GM23338 (cell line): ENCODE measurements at regions not wholly inside any gene's neighbourhood (a gene's known extent, or its start where the extent isn't known, plus 50 kb on each side); places are given as distances from the start of the nearest gene placed in this dataset.

Experiments used
- ATAC-seq: fragments of 200-7000 bp; cut with Tn5 transposase; 3 replicates; pipeline ENCODE4 v1.9.1; 2020
- DNase-seq: peaks from one replicate; pipeline ENCODE4 v3.0.0-alpha.2; 2015; ENCODE audit warnings: low spot score
- H2AFZ ChIP-seq: fragments of 200-600 bp; sonication (generic); 2 replicates; pipeline ENCODE4 v1.8.0; 2016; ENCODE audit warnings: antibody characterized with exemption, mild to moderate bottlenecking, moderate library complexity
- H3F3A ChIP-seq: fragments of 200-600 bp; sonication (generic); replicated peaks from 2 replicates; pipeline ENCODE4 v1.8.0; 2017; ENCODE audit warnings: antibody characterized with exemption, mixed run types, low read depth
- H3K27ac ChIP-seq: fragments of 200-600 bp; sonication (generic); 2 replicates; pipeline ENCODE4 v1.6.1; 2016; ENCODE audit warnings: low read depth
- H3K27me3 ChIP-seq: fragments of 200-600 bp; sonication (generic); 2 replicates; pipeline ENCODE4 v1.8.0; 2016; ENCODE audit warnings: mild to moderate bottlenecking, mixed run types, moderate library complexity; ENCODE audit not compliant: insufficient read depth
- H3K36me3 ChIP-seq: fragments of 200-600 bp; sonication (generic); 2 replicates; pipeline ENCODE4 v1.8.0; 2016; ENCODE audit warnings: mild to moderate bottlenecking; ENCODE audit not compliant: insufficient read depth
- H3K4me1 ChIP-seq: fragments of 200-600 bp; sonication (generic); 2 replicates; pipeline ENCODE4 v1.8.0; 2016; ENCODE audit warnings: mild to moderate bottlenecking, moderate library complexity; ENCODE audit not compliant: insufficient read depth
- H3K4me2 ChIP-seq: fragments of 200-600 bp; sonication (generic); 2 replicates; pipeline ENCODE4 v1.7.1; 2017; ENCODE audit warnings: mixed run types
- H3K4me3 ChIP-seq: fragments of 200-600 bp; sonication (generic); 2 replicates; pipeline ENCODE4 v1.6.1; 2016; ENCODE audit warnings: mixed run types
- H3K79me2 ChIP-seq: fragments of 200-600 bp; sonication (generic); replicated peaks from 2 replicates; pipeline ENCODE4 v1.8.0; 2017; ENCODE audit warnings: mild to moderate bottlenecking; ENCODE audit not compliant: insufficient read depth
- H3K9me2 ChIP-seq: fragments of 200-600 bp; sonication (generic); 2 replicates; pipeline ENCODE4 v1.8.0; 2017; ENCODE audit not compliant: insufficient read depth
- H4K20me1 ChIP-seq: fragments of 200-600 bp; sonication (generic); replicated peaks from 2 replicates; pipeline ENCODE4 v1.8.0; 2017; ENCODE audit warnings: mild to moderate bottlenecking; ENCODE audit not compliant: insufficient read depth
- H3K27ac Mint-ChIP-seq: 2 replicates; pipeline ENCODE4 v1.8.0; 2020; ENCODE audit warnings: inconsistent platforms, mild to moderate bottlenecking, moderate library complexity, mixed read lengths
- H3K27me3 Mint-ChIP-seq: 3 replicates; pipeline ENCODE4 v1.8.0; 2022; ENCODE audit warnings: low read depth, mild to moderate bottlenecking, moderate library complexity, mixed read lengths, inconsistent platforms; ENCODE audit not compliant: insufficient read depth, poor library complexity
- H3K36me3 Mint-ChIP-seq: 3 replicates; pipeline ENCODE4 v1.8.0; 2021; ENCODE audit warnings: low read depth, mild to moderate bottlenecking, inconsistent platforms, moderate library complexity, mixed read lengths
- H3K4me1 Mint-ChIP-seq: 3 replicates; pipeline ENCODE4 v1.8.0; 2020; ENCODE audit warnings: mild to moderate bottlenecking, inconsistent platforms, mixed read lengths
- H3K4me3 Mint-ChIP-seq: 3 replicates; pipeline ENCODE4 v1.8.0; 2021; ENCODE audit warnings: moderate library complexity, mild to moderate bottlenecking, inconsistent platforms, mixed read lengths
- H3K9me3 Mint-ChIP-seq: 3 replicates; pipeline ENCODE4 v1.8.0; 2020; ENCODE audit warnings: moderate library complexity, mild to moderate bottlenecking, inconsistent platforms, mixed read lengths
- CREB1 ChIP-seq: fragments of 250-450 bp; sonication (Bioruptor Pico); IDR thresholded peaks from 2 replicates; pipeline ENCODE4 v1.5.0; 2020; ENCODE audit warnings: low read depth, mild to moderate bottlenecking, moderate library complexity
- CTCF ChIP-seq, 2 experiments: fragments of 200-600 bp in 1 of 2; sonication (generic) in 1 of 2; conservative IDR thresholded peaks; 2 replicates each; pipeline versions ENCODE4 v1.5.1 to v1.6.1; 2016 to 2017; ENCODE audit warnings: antibody characterized with exemption in 2 of 2, low read depth in 2 of 2, mild to moderate bottlenecking in 2 of 2, moderate library complexity in 1 of 2
- ETS1 ChIP-seq: IDR thresholded peaks from 2 replicates; pipeline ENCODE4 v1.6.1; 2016; ENCODE audit warnings: antibody characterized with exemption
- EZH2 ChIP-seq: fragments of 200-600 bp; sonication (generic); IDR thresholded peaks from one replicate; pipeline ENCODE4 v1.8.0; 2017; ENCODE audit warnings: antibody characterized with exemption, mild to moderate bottlenecking, low read depth; ENCODE audit not compliant: unreplicated experiment
- EZH2phosphoT487 ChIP-seq: fragments of 200-600 bp; sonication (generic); IDR thresholded peaks from one replicate; pipeline ENCODE4 v1.8.1; 2018; ENCODE audit warnings: antibody characterized with exemption; ENCODE audit not compliant: unreplicated experiment
- JUNB ChIP-seq: IDR thresholded peaks from one replicate; pipeline ENCODE4 v1.6.1; 2016; ENCODE audit warnings: antibody characterized with exemption; ENCODE audit not compliant: unreplicated experiment
- NANOG ChIP-seq: IDR thresholded peaks from 2 replicates; pipeline ENCODE4 v1.6.1; 2016; ENCODE audit warnings: antibody characterized with exemption, borderline replicate concordance
- POLR2AphosphoS5 ChIP-seq: IDR thresholded peaks from 2 replicates; pipeline ENCODE4 v1.6.1; 2016; ENCODE audit warnings: antibody characterized with exemption, low read depth
- REST ChIP-seq: IDR thresholded peaks from one replicate; pipeline ENCODE4 v1.6.1; 2018; ENCODE audit warnings: antibody characterized with exemption; ENCODE audit not compliant: unreplicated experiment
- STAT1 ChIP-seq: IDR thresholded peaks from one replicate; pipeline ENCODE4 v1.6.1; 2016; ENCODE audit warnings: antibody characterized with exemption; ENCODE audit not compliant: unreplicated experiment
- ZNF114 ChIP-seq: fragments of 250-450 bp; sonication (Bioruptor Pico); IDR thresholded peaks from 2 replicates; pipeline ENCODE4 v1.5.0; 2020; ENCODE audit warnings: mild to moderate bottlenecking, moderate library complexity
- ZNF331 ChIP-seq: fragments of 250-450 bp; sonication (Bioruptor Pico); IDR thresholded peaks from 2 replicates; pipeline ENCODE4 v1.5.0; 2020; ENCODE audit warnings: low read depth, mild to moderate bottlenecking, moderate library complexity

GRCh38 chr12:61385771-61386170, 874.4 kb upstream of the USP15 start:
- Histone ChIP-seq H3K4me1 (no peaks in the 10 kb centered on the region), H2AFZ (no peak overlapping the region), H4K20me1 (no peaks in the 10 kb centered on the region), H3K27me3 (no peaks in the 10 kb centered on the region), H3K9me2 (peaks cover 5% of the 10 kb centered on the region; the same call in 1 of the 2 replicates), H3F3A (no peaks in the 10 kb centered on the region), H3K36me3 (peaks cover 11% of the 10 kb centered on the region; the same call in 1 of the 2 replicates), H3K27ac (no peak overlapping the region), H3K79me2 (no peaks in the 10 kb centered on the region), H3K4me2 (no peak overlapping the region), H3K4me3 (no peak overlapping the region)
- Mint-ChIP-seq H3K27me3 (no peaks in the 10 kb centered on the region), H3K27ac (no peak overlapping the region), H3K4me1 (no peaks in the 10 kb centered on the region), H3K9me3 (peaks cover 33% of the 10 kb centered on the region), H3K4me3 (no peak overlapping the region), H3K36me3 (peaks cover 21% of the 10 kb centered on the region)
- TF ChIP-seq EZH2phosphoT487 = no peak
- TF ChIP-seq CTCF (conservative IDR thresholded peaks at IDR 0.05; ENCODE audit: low read depth in 2 of 2) = no peak
- no peak for TF ChIP-seq EZH2
- TF ChIP-seq POLR2AphosphoS5 = no peak
- no peak for ATAC-seq
- DNase-seq = no peak

GRCh38 chr12:61397668-61398067, 862.5 kb upstream of the USP15 start:
- H3K36me3 Mint-ChIP-seq = no peaks in the 10 kb centered on the region
- peaks cover 6% of the 10 kb centered on the region; the same call in 1 of the 2 replicates for H3K9me2 ChIP-seq
- no peak overlapping the region for H3K27ac Mint-ChIP-seq
- H3K27me3 ChIP-seq = no peaks in the 10 kb centered on the region
- no peak overlapping the region for H3K4me3 Mint-ChIP-seq
- H3K4me1 Mint-ChIP-seq = no peaks in the 10 kb centered on the region
- H3K4me1 ChIP-seq = no peaks in the 10 kb centered on the region
- H3K36me3 ChIP-seq = no peaks in the 10 kb centered on the region
- no peaks in the 10 kb centered on the region for H3F3A ChIP-seq
- no peak overlapping the region for H3K4me2 ChIP-seq
- peaks cover 3% of the 10 kb centered on the region for H3K27me3 Mint-ChIP-seq
- no peak overlapping the region for H2AFZ ChIP-seq
- DNase-seq = no peak
- no peaks in the 10 kb centered on the region for H4K20me1 ChIP-seq
- H3K4me3 ChIP-seq = no peak overlapping the region
- H3K9me3 Mint-ChIP-seq = peaks cover 7% of the 10 kb centered on the region; the same call in 2 of the 3 replicates
- H3K79me2 ChIP-seq = no peaks in the 10 kb centered on the region
- ATAC-seq = no peak
- H3K27ac ChIP-seq = no peak overlapping the region
- TF ChIP-seq CTCF (conservative IDR thresholded peaks at IDR 0.05; ENCODE audit: low read depth in 2 of 2) (no peak), ZNF114 (no peak), EZH2phosphoT487 (no peak), REST (no peak), ZNF331 (CRISPR knock-in tag) (no peak), STAT1 (no peak), EZH2 (no peak), CREB1 (CRISPR knock-in tag) (no peak), JUNB (no peak), POLR2AphosphoS5 (no peak), ETS1 (no peak), NANOG (no peak)
